ENCODE measurements at regions not wholly inside any gene's neighbourhood (a gene's known extent, or its start where the extent isn't known, plus 50 kb on each side); places are given as distances from the start of the nearest gene placed in this dataset.
A peak's percentile ranks its signal among the peaks of the same experiment; 100 is the strongest.
"Not testable (repeated sequence)": the region's sequence is repeated elsewhere in the genome, so short reads cannot be mapped to it uniquely, and the experiment has no call there.

DNA sequence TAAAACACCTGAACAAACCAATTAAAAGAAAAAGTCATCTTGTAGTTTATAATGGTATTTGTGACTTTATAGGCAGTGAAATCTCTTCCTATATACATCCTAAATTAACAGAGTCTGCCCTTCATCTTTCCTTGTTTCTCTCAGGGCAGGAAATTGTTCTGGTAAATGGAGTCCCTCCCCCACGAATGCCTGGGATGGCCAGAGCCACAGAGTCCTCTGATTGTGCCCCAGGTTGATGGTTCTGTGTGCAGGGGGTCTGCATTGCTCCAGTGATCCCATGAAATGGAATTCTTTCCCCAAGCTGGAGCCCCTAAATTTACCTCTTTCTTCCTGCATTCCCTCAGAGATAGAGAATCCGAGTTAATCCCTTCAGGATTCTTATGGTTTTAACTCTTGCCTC, 155.5 kb downstream of the MTX2 start:
- no peak for DNase-seq (ENCODE audit: low read depth, low spot score)

DNA sequence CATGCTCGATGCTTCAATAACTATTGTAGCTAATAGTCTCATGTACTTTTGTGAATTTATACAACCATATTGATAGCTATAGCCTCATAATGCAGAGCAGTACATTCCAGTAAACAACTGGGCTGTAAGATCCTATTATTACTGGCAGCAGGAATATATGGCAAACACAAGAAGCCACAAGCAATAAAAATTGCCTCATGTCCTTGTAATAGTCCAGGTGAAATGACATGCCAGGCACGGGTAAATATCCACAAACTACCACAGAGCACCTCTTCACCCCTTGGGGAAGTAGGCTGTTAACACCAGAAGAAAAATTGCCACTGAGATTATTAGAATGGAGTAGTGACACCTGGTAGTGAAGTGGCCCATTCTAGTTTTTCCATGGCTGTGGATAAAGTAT, 158.3 kb downstream of the MTX2 start:
- DNase-seq (ENCODE audit: low read depth, low spot score) = no peak

DNA sequence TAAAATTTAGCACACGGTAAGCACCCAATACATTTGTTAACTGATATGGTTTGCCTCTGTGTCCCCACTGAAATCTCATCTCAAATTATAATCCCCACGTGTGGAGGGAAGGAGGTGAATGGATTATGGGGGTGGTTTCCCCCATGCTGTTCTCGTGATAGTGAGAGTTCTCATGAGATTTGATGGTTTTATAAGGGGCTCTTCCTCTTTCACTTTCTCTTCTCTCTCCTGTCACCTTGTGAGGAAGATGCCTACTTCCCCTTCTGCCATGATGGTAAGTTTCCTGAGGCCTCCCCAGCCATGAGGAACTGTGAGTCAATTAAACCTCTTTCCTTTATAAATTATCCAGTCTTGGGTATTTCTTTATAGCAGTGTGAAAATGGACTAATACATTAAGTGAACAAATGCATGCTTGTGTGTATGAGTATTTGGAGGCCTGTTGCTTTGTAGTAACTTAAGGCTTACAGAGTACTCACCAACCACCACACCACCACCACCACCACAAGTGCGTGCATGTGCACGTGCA, 159.8 kb downstream of the MTX2 start:
- DNase-seq (ENCODE audit: low read depth, low spot score) = not testable (repeated sequence)

DNA sequence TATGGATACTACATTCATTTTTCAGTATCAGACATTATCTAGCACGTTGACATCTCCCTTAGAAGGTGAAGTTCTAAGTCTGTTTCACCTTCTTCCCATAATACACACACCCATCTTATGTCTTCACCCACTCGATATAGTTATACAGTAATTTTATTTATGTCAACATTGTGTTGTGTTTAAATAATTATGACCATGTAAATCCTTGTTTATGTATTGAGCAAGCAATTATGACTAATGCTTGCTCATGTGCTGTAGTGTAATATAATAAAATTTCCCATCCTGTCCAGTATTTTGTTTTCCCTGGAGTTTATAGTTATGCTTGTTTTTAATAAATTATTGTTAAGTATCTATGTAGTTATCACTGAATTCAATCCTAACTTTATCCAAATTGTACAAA, 163.2 kb downstream of the MTX2 start:
- DNase-seq (ENCODE audit: low read depth, low spot score) = no peak

DNA sequence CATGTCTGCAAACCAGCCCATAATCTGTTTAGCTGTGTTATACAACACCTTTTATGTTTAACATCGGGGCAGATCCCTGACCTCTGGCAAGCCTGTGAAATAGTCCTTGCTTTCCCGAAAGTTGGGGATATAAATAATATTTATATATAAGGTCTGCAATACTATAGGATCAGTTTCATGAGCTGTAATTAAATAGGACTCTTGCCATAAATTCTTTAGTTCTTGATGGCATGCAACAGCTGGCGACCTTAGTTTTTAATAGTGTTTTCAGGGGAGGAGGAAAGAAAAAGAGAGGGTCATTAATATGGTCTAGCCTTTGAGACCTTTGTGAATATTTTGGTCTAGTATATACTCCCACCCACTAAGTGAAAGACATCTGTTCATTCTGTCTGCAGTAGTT, 166.5 kb downstream of the MTX2 start:
- no peak for DNase-seq (ENCODE audit: low read depth, low spot score)

DNA sequence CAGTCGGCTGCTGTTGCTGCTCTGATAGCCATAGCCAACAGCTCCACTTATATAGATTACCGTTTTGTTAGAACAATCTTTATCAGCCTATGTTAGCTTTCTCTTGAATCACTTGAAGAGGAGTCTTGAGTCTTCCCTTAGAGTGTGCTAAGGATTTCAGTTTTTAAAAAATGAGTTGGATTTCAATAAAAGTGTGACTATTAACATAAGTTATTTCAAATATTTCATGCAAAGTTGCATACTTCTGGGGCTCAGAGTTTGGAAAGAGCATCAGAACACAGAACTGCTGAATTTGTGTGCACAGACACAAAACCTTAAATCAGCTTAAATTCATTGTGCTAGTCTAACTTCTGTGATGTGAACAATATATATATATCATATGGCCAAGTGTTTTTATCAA, 174.7 kb downstream of the MTX2 start:
- no peak for DNase-seq (ENCODE audit: low read depth, low spot score)

DNA sequence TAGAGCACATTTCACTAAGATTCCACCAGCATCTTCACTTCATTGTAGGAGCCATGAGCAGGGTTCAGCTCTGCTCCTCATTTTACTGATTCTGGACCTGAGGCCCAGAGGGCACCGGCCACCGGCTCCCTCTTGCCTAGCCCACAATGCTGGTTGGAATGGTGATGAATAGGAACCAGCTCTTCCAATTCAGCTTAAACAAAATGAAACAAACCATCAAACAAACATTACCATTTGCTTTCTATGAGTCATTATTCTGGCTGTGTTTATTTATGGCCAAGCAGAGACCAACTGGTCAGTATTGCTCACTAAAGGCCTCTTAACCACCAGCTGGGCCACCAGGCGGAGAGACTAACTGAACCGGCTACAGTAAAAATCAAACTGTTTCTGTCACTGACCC, 176.7 kb downstream of the MTX2 start:
- DNase-seq (ENCODE audit: low read depth, low spot score) = peak; percentile 50

DNA sequence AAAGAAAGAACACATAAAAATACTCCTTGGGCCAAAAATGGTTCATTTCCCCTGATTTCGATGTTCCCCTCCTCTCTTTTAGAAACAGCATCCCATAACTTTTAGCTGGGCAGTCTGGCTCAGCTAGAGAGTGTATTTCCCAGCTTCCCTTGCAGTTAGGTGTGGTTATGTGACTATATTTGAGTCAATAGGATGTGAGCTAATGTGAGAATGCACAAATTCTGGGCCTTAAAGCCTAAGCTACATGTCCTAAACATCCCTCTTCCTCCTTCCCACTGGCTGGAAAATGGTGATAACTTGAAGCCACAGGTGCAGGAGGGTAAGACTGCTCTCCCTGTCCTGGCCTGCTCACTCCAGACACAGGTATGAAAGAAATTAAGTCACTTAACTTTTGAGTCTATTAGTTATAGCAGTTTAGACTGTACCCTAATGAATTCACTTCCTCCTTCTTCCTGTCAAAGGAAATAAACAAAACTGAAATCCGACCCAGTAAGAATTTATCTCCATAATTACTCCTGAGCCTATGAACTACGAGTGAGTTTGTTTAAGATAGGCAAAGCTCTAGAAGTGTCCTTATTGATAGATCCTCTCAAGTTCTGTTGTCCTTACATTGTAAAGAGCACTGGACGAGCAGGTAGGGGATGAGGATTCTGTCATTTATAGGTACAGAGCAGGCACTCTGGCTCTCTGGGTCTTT, 177.6 kb downstream of the MTX2 start:
- no peak for DNase-seq (ENCODE audit: low read depth, low spot score)

DNA sequence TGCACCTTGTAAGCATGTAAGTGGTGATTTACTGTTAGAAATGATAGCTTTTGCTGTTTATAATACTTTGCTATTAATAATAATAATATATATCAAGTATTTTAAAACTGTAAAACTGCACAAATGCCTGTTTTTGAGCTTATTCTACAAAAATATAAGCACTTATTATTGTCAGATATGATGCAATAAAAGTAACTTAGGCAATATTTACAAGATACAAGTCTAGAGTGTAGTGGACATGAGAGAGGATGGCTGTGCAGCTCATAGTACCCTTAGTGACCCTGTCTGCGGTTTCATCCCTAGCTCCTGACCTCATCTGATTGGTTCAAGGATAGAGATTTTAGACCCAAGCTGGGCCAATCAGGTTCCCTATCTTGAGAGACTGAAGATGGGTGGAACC, 178.4 kb downstream of the MTX2 start:
- DNase-seq (ENCODE audit: low read depth, low spot score) = no peak

DNA sequence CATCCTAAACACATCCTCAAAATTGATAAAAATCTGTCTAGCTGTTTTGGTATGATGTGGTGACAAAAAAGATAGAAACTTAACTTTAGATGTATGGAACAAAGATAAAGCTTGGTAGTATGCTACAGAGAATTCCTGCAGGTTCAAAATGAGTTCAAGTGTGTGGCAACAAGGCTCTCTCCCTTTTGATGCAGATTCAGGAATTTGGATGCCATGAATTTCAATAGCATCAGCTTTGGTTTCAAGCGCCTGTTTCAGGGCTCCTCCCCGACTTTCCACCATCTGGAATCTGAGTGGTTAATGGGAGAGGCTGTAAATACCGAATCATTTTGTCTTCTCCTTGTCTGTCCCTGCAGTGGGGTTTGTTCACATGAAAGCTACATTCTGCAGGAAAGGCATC, 180.6 kb downstream of the MTX2 start:
- peak; percentile 55 for DNase-seq (ENCODE audit: low read depth, low spot score)

DNA sequence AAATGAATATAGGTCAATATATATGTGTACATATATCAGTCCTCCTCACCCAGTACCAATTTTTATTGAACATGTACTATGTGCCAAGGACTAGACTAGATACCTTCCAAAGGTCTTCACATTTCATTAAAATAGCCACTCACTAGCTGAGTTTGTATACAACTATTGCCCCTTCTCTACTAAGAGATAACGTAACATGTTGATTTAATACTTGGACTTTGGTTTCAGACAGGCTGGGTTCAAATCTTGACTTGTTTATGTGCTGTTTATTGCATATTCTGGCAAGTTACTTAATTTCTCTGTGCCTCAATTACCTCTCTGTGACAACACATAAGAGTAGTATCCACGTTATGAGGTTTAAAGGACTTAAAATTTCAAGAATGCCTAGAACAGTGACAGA, 184.5 kb downstream of the MTX2 start:
- DNase-seq (ENCODE audit: low read depth, low spot score) = no peak

DNA sequence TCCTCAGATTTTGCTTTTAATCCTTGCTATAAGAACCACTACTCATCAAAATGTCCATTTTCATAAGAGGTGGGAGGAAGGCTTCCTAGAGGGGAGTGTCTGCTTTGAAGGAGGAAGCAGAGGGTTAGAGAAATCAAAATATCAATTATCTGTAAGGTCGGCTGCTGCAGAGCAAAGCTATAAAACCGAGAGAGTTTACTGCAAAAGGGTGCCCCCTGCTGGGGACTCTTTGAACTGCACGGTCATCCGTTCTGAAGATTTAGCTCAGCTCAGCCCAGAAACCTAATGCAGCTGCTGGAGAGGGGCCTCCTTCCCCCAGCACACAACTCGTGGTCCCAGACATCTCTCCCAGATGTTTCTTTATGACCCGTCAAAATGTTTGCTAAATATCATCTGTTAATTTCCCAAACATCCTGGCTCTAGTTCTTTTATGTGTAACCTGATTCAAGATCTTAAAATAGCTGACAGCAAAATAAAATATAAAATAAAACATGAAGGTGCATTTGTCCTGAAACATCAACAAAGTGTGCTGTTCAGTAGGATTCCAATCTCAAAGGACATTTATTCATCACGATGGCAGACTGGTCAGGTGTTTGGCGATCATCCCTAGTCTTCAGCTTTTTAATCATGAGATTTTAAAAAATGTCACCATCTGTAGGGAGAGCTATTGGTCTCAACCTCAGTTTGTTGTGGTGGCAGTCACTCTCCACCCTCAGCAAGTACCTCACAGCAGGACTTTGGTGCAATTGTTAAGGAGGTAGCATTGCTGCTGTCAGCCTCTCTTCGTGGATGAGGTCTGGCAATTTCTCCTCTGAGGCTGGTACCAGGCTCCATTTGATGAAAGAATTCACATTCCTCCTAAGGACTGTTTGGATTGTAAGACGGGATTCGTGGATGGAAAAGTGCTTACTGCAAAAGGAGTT, 185.9 kb downstream of the MTX2 start:
- peak; percentile 82 for DNase-seq (ENCODE audit: low read depth, low spot score)

DNA sequence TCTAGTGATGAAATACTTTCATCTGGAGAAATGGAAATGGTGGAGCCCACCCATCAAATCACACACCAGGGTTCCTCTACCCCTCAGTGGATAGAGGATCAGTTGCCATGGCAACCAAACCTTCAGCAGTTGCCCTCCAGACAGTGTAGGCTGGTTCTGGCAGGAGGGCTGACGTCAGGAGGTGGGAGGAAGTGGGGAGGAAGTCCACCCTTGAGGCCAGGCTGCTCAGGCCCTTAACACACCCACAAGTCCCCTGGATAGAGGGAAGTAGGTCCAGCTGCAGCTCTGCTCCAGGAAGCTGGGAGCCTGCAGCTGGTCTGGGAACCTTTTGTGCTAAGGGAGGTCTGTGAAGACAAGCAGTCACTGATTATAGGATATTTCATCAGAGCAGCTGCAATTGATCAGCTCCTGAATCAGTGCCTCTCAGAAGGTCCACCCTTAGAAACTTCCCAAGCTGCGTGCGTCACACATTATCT, 186.6 kb downstream of the MTX2 start:
- DNase-seq (ENCODE audit: low read depth, low spot score) = no peak

DNA sequence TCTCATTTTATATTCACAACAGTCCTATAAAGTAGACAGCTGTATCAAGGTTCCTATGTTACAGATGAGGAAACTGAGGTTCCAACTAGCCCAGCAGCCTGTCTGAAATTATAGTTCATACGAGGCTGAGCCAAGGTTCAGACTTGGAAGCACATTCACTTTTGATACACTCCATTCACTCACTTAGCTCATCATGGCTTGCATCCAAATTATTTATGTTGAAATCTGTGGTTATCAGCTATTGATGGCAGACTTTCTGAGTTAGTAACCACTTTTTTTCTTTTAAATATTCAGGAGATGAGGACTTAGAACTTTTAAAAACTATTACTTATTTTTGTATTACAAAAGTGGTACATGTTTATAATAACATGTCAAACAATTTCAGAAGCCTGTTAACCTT, 188.2 kb downstream of the MTX2 start:
- DNase-seq (ENCODE audit: low read depth, low spot score) = no peak

DNA sequence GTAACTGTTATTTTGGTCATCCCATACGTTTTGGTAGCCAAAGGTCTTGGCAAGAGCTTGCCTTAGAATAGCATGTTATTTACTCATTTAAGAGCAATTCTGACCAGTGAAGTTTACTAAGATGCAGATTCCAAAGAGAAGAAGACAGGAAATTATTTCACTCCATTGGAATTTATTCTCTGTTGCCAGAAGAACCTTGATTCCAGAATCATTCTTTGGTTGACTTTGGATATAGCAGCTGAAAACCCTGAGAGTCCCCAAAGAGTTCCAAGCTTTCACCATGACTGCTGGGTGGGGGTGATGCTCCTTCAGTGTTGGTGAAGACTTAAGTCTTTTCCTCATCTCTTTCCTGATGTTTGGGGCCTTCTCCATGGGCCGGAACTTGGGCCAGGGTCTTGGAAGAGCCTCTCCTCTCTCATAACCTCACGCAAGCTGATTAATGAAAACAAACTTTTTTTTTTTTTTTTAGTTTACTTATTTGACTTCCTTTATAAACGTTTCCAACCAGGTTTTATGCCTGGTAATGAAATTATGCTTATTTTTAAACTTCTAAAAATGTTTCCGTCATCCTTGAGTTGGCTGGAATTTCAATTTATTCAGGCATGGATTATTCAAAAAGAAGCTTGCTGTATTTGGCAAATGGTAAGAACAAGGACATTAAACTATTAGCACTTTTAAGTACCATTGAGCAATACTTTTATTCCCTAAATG, 192.0 kb downstream of the MTX2 start:
- DNase-seq (ENCODE audit: low read depth, low spot score) = no peak

DNA sequence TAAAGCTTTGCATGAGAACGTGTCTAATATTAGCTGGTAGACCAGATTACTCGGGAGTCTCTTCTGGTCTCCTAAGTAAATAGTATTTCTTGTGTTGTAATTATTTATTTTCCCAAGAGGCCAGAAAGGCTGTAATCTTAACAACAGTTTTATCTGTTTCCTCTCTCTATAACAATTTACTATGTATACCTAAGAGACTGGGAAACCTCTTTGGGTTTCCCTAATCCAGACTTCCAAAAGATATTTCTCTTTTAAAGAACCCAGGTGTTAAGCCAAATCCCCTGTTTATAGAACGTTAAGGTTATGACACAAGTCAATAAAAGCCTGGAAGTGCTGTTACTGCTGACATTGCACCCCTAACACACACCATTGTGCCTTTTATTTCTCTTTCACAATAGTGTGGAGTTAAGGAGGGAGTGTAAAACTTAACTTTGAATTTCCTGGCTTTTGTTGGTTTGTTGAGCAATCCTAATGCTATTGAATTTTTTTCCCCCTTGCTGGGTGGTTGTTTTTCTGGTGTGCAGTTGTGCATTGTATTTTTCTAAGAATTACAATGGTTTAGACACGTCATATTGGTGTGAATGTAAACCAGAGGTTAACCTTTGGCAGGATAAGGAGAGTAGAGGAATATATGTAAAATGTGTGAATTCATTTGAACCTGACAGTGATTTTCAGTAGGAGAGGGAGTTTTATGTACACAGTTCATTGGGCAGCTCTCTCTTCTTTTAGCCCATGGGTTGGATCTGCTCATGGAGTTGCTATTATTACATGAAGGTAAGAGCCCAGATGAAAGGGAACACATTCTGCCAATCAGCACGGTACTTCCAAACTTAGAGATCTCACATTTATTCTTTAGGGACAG, 192.8 kb downstream of the MTX2 start:
- DNase-seq (ENCODE audit: low read depth, low spot score) = peak; percentile 21

DNA sequence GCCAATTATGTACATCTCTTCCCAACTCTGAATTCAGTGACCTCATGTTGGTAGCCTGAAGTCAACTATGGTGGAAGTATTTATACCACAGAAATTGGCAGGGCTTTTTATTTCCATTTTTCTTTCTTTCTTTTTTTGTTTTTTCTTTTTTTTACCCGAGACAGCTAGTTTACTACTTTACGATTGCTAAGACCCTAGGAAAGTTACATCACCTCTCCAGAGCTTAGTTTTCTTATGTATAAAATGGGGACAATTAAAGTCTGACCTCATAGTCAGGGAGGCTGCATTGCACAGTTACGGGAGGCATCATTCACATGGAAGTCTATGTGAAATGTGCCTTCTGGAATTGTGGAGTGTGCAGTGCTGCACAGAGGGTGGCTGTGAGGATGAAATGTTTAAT, 194.3 kb downstream of the MTX2 start:
- DNase-seq (ENCODE audit: low read depth, low spot score) = no peak

DNA sequence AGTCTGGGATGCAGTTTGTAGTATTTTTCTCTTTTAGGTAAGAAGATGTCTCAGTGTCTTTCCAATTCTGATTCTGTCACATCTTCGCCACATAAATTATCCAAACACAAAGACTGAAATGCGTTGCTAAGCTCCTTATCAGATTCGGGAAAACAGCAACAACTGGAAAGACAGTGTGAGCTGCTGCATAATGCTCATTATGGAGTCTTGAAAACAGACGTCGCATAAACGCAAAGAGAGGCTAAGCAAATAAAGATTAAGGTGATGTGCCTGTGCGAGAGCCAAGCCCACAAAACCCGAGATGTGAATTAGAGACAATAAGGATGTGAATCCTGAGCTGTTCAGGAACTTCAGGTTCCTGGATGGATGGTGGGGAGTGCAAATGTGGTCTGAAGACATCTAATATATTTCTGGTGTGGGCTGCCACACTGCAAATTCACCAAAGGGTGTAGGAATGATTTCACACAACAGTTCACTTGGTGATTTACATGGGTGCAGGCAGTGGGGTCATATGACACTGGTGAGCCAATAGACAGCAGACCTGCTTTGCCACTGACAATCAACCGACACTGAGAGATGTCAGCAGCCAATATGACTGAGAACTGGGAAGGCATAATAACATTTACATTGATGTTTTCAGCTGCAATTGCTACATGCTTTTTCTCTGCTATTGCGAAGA, 195.8 kb downstream of the MTX2 start:
- no peak for DNase-seq (ENCODE audit: low read depth, low spot score)

DNA sequence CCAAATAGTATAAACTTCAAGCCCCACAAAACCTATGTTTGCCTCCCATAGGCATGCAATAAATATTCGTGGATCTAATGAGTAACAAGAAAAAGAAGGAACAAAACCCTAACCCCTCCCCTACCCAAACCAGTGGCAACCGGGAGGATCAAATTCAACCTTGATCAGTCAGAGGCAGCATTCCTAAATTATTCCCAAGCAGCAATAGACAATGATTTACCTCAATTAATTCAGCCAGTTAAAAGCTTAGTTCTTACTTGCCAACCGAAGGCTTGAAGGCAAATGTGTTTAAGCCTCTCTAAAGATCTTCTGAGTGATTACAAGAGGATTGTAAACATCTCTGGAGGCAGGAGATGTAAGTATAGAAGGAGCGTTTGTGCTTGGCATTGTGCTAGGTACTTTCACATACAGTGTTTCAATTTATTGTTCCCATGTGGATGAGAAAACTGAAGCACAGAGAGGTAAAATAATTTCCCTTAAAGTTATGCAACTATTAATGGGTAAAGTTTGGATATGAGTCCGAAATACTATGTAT, 197.7 kb downstream of the MTX2 start:
- no peak for DNase-seq (ENCODE audit: low read depth, low spot score)

DNA sequence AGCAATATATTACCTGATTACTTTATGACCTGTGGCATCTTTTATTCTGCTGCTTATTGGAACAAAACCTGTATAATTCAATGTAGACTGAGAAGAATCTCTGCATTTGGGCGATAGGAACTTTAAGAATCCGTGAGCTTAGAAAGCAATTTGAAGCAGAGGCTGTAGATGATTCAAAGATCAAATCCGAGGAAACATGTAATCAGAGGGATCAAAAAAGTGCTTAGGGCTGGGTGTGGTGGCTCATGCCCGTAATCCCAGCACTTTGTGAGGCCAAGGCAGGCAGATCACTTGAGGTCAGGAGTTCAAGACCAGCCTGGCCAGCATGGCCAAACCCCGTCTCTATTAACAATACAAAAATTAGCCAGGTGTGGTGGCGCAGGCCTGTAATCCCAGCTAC, 198.4 kb downstream of the MTX2 start:
- DNase-seq (ENCODE audit: low read depth, low spot score) = no peak

Measured in astrocyte of the hippocampus (primary cell).